Cardiac muscle cell (in vitro differentiated cells and primary cell): ENCODE measurements at regions not wholly inside any gene's neighbourhood (a gene's known extent, or its start where the extent isn't known, plus 50 kb on each side); places are given as distances from the start of the nearest gene placed in this dataset.

Experiments used
- DNase-seq, 2 donors: peaks; one replicate each; pipeline versions ENCODE4 v3.0.0 to v3.0.0-alpha.2; 2010 to 2017; ENCODE audit warnings: low read depth in 1 of 2, low spot score in 1 of 2
- H3K27ac ChIP-seq: fragments of 200-600 bp; sonication (generic); 2 replicates; pipeline ENCODE4 v1.5.1; 2016
- H3K27me3 ChIP-seq: fragments of 200-600 bp; sonication (generic); 2 replicates; pipeline ENCODE4 v1.6.0; 2016; ENCODE audit warnings: control low read depth
- H3K36me3 ChIP-seq: fragments of 200-600 bp; sonication (generic); 2 replicates; pipeline ENCODE4 v1.5.1; 2016; ENCODE audit warnings: control low read depth
- H3K4me1 ChIP-seq: fragments of 200-600 bp; sonication (generic); 2 replicates; pipeline ENCODE4 v1.8.1; 2017; ENCODE audit warnings: low read depth, mild to moderate bottlenecking, mixed run types
- H3K4me3 ChIP-seq: fragments of 200-600 bp; sonication (generic); 2 replicates; pipeline ENCODE4 v1.5.1; 2016; ENCODE audit warnings: mild to moderate bottlenecking
- H3K9me3 ChIP-seq: fragments of 200-600 bp; sonication (generic); 2 replicates; pipeline ENCODE4 v1.5.1; 2017; ENCODE audit warnings: low read depth, mild to moderate bottlenecking, control low read depth
- TF ChIP-seq, protein P1 (sequence below): IDR thresholded peaks from 2 replicates; pipeline ENCODE4 v1.5.1; 2012; ENCODE audit warnings: low read depth, mild to moderate bottlenecking, low read length

DNA sequence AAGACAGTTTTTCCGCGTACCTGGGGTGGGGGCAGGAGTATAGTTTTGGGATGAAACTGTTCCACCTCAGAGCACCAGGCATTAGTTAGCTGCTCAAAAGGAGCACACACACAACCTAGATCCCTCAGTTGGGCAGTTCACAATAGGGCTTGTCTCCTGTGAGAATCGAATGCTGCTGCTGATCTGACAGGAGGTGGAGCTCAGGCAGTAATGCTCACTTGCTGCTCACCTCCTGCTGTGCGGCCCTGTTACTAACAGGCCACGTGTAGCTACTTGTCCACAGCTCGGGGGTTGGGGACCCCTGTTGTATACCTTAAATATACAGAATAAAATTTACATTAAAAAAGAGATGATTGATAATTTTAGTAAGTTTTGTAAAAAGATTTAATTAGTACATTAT, 191.5 kb downstream of the SLC7A11 start:
- H3K4me1 ChIP-seq = no peaks in the 10 kb centered on the region
- no peaks in the 10 kb centered on the region for H3K27me3 ChIP-seq
- H3K9me3 ChIP-seq = no peaks in the 10 kb centered on the region
- no peak for DNase-seq
- H3K4me3 ChIP-seq = no peak overlapping the region
- TF ChIP-seq, protein P1, sequence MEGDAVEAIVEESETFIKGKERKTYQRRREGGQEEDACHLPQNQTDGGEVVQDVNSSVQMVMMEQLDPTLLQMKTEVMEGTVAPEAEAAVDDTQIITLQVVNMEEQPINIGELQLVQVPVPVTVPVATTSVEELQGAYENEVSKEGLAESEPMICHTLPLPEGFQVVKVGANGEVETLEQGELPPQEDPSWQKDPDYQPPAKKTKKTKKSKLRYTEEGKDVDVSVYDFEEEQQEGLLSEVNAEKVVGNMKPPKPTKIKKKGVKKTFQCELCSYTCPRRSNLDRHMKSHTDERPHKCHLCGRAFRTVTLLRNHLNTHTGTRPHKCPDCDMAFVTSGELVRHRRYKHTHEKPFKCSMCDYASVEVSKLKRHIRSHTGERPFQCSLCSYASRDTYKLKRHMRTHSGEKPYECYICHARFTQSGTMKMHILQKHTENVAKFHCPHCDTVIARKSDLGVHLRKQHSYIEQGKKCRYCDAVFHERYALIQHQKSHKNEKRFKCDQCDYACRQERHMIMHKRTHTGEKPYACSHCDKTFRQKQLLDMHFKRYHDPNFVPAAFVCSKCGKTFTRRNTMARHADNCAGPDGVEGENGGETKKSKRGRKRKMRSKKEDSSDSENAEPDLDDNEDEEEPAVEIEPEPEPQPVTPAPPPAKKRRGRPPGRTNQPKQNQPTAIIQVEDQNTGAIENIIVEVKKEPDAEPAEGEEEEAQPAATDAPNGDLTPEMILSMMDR = no peak
- no peaks in the 10 kb centered on the region for H3K36me3 ChIP-seq
- H3K27ac ChIP-seq = no peak overlapping the region

DNA sequence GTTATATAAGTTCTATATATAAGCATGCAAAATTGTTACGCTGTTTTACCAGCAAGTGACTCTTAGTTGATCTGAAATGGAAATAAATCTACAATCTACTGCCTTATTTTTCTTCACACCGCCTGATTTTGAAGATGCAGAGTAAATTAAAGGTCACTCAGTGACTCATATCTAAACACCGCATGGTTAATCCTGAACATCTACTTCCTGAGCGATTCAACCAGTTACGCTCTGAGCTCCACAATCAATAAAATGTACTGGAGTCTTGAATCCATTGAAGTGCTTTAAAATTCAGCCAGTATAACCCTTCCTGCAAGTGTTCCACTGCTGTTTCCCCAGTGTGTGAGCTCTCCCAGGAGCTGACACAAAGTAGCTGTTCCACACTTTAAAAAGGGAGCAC, 192.8 kb downstream of the SLC7A11 start:
- no peaks in the 10 kb centered on the region for H3K4me1 ChIP-seq
- no peak for DNase-seq
- no peaks in the 10 kb centered on the region for H3K27me3 ChIP-seq
- H3K4me3 ChIP-seq = no peak overlapping the region
- H3K36me3 ChIP-seq = no peaks in the 10 kb centered on the region
- TF ChIP-seq, protein P1 = no peak
- no peaks in the 10 kb centered on the region for H3K9me3 ChIP-seq
- H3K27ac ChIP-seq = no peak overlapping the region

DNA sequence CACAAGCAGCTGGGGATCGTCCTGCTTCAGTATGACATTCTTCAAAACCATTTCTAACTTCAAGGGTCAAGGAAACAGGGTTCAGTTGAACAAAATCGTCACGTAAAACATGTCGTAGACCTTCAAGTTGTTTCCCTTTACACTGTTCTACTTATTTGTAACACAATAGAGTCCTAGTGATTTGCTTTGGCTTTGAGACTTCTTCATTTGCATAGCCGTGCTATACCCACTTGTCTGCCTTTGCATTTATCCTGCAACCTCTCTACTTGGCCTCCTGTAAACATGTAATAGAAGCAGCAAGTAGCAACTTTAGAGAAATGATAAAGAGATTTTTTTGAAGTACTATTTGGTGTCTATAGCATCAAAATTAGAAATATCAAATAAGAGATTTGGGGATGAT, 194.9 kb downstream of the SLC7A11 start:
- no peaks in the 10 kb centered on the region for H3K27me3 ChIP-seq
- no peak overlapping the region for H3K4me3 ChIP-seq
- H3K27ac ChIP-seq = no peak overlapping the region
- no peaks in the 10 kb centered on the region for H3K9me3 ChIP-seq
- no peaks in the 10 kb centered on the region for H3K36me3 ChIP-seq
- H3K4me1 ChIP-seq = no peaks in the 10 kb centered on the region
- TF ChIP-seq, protein P1 = no peak
- DNase-seq = no peak

DNA sequence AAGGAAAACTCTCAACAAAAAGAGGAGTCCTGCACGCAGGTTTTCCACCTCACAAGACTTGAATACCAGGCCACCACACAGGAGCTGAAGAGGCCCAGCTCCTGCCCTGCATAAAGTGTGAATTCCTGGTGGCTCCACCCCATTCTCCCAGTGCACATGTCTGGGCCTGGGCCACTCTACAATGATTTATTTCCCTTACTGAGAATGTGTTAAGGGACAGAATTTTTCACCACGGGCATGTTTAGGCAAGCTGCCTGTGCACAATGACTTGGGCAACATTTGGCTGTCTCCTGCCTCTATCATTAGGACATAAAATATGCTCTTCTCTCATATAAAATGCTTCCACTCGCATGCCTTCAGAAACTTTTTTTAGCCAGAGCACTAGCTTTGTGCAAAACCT, 197.1 kb downstream of the SLC7A11 start:
- H3K4me3 ChIP-seq = no peak overlapping the region
- TF ChIP-seq, protein P1 = no peak
- H3K27me3 ChIP-seq = no peaks in the 10 kb centered on the region
- no peaks in the 10 kb centered on the region for H3K36me3 ChIP-seq
- H3K27ac ChIP-seq = no peak overlapping the region
- no peaks in the 10 kb centered on the region for H3K9me3 ChIP-seq
- no peak for DNase-seq
- no peaks in the 10 kb centered on the region for H3K4me1 ChIP-seq

DNA sequence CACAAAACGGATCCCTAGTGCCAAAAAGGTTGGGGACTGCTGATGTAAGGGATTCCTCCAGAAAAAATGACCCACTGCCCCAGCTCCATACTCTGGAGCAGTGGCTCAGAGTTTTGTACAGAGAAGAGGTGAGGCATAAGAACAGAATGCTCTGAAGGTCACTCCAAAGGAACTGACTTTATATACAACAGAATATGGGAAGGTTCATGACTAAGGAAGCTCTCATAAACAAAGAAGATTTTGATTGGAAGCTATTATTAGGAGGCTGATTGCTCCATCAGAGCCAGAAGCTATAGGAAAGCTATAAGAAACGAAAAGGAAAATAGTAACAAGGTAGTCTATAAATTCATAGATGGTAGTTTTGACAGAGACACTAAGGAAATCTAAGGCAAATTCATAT, 203.1 kb downstream of the SLC7A11 start:
- no peak for DNase-seq
- no peaks in the 10 kb centered on the region for H3K27me3 ChIP-seq

More for the DNA sequence above, 203.1 kb downstream of the SLC7A11 start:
- Histone ChIP-seq H3K4me1 (peaks cover 6% of the 10 kb centered on the region), H3K4me3 (no peak overlapping the region), H3K36me3 (no peaks in the 10 kb centered on the region), H3K9me3 (no peaks in the 10 kb centered on the region), H3K27ac (no peak overlapping the region)
- TF ChIP-seq, protein P1 = no peak
